NCI-H1092 treated with DMSO at 0.1 percent for 48 hours (cell line): ENCODE measurements at regions not wholly inside any gene's neighbourhood (a gene's known extent, or its start where the extent isn't known, plus 50 kb on each side); places are given as distances from the start of the nearest gene placed in this dataset.

ENCODE experiments used
- DNase-seq: peaks from one replicate; lab custom pipeline; 2025; lab: John Stamatoyannopoulos, UW

DNA sequence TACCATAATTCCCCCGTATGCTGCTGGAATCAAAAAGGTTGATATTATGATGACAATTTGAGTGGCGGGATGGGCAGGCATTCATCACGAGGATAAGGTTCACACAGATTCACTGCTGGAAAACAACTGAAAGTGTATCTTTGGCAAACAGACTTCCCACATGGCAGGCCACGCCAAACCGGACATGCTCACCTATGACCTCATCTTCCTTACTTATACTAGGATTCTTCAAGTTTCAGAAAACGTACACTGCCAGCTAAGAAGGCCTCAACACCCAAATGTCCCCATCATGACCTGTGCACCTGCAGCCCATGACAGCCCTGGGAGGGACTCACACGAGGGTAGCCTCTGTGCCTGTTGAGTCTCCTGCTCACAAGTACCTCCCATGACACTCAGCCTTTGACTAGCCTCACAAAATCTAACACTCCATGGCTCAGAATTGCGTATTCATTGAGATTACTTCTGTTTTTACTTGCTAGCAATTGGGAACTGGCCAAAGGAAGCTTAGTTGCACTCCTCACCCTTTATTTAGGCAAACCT, 259.0 kb upstream of the GHITM start:
- DNase-seq, result no peak

DNA sequence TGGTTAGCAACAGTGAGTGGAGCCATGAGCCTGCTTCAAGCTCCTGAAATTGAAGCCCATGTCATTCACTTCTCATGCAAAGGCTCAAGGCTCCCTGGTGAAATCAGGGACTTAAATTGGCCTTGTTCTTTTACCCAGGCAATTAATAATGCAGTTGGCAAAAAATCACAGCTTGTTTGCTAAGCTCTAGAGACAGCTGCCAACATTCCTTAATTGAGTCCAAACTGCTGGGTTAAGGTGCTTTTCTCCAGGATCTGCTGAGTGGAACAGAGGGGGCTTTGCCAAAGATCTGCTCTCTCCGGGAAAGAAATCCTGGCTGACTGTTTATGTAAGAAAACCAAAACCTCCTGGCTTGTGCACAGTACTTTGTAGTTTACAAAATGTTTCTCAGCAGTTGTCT, 257.6 kb upstream of the GHITM start:
- DNase-seq, result peak; percentile 78

DNA sequence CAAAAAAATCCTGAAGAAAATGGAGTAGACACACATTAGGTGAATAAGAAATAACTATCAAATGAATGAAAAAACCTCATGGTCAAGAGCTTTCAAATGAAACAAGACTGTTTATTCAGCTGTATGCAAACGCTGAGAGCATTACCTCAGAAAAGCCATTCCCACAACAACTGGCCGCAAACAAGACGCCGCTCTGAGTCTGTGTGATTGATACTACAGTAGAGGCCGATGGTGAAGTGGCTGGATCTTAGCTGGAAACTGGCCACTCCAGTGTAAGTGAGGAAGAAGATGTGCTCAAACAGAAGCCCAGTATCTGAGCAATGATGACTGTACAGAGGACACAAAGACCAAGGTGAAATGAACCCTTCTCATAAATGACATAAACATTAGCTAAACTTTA, 252.4 kb upstream of the GHITM start:
- peak; percentile 72 for DNase-seq

- no peak for DNase-seq
Observed at GRCh38 chr10:83892737-83893136, 246.6 kb upstream of the GHITM start.

GRCh38 chr10:83896219-83896618, 243.1 kb upstream of the GHITM start:
- DNase-seq, result no peak

GRCh38 chr10:83897626-83898025, 241.7 kb upstream of the GHITM start:
- no peak for DNase-seq

- DNase-seq, result no peak
Observed at GRCh38 chr10:83908506-83908905, 230.8 kb upstream of the GHITM start.

DNA sequence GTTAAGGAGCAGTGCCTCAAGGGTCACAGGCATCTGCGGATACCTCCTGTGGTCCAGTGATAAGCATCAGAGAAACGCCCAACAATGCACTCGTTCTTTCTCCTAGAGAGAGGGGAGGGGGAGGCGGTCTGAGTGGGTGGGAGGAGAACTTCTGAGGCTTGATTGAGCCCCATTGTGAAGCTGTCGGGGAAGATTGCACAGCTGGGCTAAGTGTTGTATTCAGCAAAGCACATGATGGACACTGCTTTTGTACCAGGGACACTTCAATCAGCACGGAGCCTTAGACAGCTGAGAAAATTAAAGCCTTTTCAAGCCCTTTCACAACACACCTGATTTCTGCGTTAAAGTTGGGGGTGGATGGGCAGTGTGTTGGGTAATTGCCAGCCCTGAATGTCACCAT, 230.3 kb upstream of the GHITM start:
- DNase-seq, result no peak

DNA sequence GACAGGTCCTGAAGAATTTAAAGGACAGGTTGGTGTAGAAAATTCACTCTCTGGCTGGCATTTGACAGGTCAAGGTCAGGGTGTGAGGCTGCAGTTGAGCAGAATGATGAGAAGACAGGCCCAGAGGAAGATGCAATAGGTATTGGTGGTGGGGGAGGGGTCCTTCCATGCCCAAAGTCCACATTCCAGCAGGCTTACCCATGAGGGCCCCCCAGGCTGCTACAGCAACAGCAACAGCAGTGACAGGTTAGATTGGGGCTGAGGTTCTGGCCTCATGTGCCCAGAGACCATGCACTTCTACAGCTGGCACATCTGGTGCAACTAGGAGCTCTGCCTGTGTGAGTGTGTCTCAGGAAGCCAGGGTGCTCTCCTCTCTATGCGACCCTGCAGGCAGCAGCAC, 223.5 kb upstream of the GHITM start:
- no peak for DNase-seq

DNA sequence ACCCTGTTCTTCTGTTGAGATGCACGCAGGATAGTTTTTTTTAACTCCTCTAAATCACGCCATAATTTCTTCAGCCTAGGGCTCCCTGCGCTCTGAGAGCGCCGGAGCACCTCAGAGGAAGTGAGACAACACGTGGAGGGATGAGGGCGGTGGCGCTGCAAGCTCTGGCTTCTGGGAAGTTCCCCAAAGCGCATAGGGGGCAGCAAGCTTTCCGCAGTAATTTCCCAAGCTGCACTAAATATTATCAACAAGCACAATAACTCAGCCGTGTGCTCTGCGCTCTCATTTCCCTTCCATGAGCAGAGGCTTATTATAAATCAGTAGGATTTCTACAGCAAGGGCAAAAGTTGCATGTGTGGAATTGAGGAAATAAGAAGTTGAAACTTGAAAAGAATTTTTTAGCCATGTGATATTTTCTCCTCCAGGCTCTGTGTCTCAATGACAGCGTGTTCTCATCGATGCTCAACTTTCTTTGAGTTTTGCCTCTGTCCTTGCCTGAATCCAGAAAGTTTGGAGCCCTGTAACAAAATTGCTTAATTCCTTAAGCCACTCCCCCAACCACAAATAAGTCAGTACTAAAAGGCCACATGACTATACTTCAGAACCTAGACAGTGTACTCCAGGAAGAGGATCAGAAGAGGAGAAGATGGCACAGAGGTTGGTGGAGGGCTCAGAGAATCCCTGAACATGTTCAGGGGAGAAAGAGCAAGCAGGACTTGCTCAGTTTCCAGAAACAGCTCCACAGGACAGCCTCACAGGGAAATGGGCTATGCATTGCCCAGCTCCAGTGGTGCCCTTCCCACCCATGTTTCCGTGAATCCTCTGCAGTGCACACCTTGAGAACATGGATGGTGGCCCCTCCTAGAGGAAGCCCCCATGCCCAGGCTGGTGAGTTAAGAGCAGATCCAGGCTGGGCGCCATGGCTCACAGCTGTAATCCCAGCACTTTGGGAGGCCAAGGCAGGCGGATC, 221.5 kb upstream of the GHITM start:
- DNase-seq, result peak; percentile 5

GRCh38 chr10:83919187-83919586, 220.1 kb upstream of the GHITM start:
- no peak for DNase-seq

DNA sequence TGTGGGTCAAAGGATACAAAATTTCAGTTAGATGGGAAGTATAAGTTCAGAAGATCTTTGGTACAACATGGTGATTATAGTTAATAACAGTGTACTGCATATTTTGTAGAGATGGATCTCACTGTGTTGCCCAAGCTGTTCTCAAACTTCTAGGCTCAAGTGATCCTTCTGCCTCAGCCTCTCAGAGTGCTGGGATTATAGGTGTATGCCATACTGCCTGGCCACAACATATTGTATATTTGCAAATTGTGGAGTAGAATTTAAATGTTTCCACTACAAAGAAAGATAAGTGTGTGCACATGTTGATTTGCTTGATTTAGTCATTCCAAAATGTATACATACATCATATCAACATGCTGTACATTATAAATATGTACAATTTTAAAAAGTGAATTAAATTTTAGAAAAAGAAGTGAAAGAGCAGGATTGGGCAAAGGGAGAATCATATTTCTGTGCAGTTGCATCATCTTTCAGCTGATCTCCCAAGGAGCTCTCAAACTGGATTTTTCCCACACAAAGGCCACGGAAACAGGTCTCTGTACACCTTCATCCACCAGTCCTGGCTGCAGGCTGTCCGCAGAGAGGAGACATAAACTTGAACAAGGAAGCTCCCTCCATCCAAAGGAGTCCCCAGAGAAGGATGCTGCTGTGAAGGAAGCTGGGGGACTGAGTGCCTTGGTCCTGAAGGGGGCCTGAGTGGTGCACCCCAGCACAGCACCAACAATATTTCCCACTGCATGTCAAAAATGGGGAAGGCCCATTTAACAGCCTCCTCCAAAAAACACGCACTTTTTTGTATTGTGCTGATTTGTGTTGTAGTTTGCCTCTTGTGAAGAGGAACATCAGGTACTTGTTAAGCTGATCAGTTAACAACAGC, 217.1 kb upstream of the GHITM start:
- no peak for DNase-seq

- DNase-seq, result no peak
Observed at GRCh38 chr10:83925133-83925532, 214.2 kb upstream of the GHITM start.

DNA sequence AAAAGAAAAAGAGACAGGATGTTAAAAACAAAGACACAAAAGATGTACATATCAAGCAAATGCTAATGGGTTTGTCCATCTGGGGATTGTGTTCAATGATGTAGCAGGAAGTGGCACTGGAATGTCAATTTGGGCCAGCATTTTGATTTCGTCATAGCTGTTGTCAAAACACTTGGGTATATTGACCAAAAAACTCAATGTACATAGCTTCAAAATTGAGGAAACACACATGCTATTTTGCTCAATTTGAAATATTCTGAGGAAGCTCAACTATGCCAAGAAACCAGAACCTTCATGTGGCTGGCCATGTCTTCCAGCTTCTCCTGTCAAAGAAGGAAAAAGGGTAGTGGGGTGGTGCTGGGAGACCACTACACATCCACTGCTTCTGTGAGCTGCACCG, 212.7 kb upstream of the GHITM start:
- DNase-seq, result no peak

DNA sequence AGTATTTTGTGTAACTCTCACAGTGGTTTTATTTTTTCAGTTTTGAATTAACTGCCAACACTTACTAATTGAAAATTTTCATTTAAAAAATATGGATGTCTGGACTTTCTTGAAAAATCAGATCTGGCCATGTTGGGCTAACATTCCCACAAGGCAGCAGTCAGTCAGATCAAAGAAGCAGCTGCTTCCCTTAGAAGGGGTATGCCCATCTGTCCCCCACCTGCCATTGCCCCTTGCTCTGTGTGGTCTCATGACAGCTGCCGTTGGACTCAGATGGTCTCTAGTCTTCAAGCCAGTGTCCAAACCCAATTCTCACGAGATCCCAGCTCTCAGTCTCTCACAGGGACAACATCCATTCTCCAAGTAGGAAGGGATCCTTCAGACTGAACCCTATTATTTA, 212.1 kb upstream of the GHITM start:
- no peak for DNase-seq

GRCh38 chr10:83929399-83929798, 209.9 kb upstream of the GHITM start:
- DNase-seq, result no peak

- no peak for DNase-seq
Observed at GRCh38 chr10:83931669-83932068, 207.6 kb upstream of the GHITM start.

DNA sequence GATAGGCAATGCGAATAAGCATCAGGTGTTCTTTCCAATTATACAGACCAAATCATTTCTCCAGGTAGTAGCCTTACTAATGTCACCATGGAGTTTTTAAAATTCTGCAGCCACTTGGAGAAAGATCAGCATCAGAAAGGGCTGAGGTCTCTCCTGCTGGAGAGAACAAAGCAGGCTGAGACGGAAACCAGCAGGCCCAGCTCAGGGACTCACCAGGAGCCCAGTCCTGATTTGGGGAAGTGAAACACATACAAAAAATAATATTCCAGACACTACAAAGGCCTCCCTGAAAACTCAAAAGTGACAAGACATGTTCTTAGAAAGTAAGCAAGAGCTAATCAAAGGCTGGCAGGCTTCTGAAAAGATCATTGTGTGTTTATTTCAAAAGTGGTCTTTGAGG, 207.1 kb upstream of the GHITM start:
- DNase-seq, result no peak

DNA sequence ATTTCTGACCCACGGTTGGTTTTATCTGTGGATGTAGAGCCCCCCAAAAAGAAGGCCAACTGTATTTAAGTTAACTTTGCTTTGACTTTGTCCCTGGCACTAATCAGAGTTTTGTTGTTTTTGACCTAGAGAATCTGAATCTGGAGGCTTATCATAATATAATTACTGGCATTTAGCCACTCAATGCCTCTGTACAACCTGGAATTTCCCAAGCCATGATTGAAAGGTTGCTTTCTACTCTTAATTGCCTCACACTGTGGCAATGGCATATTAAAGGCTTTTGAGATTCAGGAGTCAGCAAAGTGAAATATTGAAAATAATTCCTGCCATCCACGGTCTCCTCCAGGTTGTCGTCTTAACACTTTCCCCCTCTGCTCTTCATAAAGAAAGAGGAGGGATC, 205.2 kb upstream of the GHITM start:
- DNase-seq, result no peak

- DNase-seq, result no peak
Observed at GRCh38 chr10:83934641-83935338, 204.5 kb upstream of the GHITM start.

DNA sequence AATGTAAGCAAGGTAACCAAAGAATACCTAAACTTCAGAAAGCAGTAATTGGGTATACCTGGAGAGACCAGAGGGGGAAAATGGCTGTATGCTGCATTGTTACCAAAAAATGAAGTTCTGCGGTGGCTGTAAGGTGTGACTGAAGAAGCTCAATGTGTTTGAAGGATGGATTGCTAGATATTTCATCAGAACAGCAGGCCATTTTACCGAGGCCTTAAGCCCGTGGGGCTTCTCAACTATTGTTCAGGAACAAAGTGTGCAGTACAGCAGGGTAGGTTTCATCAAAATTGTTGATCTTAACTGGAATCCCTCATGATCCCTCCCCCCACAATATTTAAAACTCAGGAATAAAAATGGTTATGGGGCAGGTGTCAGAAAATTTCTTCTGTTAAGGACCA, 204.0 kb upstream of the GHITM start:
- no peak for DNase-seq

- no peak for DNase-seq
Observed at GRCh38 chr10:83935911-83936310, 203.4 kb upstream of the GHITM start.
